ENCODE measurements at regions not wholly inside any gene's neighbourhood (a gene's known extent, or its start where the extent isn't known, plus 50 kb on each side); places are given as distances from the start of the nearest gene placed in this dataset.

GRCh38 chr9:78666818-78667414 lies 370.0 kb downstream of the PSAT1 start:
- TF ChIP-seq EZH2phosphoT487 (IDR thresholded peaks at IDR 0.05; ENCODE audit: low read length) (no peak), EZH2 (optimal IDR thresholded peaks at IDR 0.05; ENCODE audit: low read depth, low read length) (no peak)
- TF ChIP-seq, protein P1, sequence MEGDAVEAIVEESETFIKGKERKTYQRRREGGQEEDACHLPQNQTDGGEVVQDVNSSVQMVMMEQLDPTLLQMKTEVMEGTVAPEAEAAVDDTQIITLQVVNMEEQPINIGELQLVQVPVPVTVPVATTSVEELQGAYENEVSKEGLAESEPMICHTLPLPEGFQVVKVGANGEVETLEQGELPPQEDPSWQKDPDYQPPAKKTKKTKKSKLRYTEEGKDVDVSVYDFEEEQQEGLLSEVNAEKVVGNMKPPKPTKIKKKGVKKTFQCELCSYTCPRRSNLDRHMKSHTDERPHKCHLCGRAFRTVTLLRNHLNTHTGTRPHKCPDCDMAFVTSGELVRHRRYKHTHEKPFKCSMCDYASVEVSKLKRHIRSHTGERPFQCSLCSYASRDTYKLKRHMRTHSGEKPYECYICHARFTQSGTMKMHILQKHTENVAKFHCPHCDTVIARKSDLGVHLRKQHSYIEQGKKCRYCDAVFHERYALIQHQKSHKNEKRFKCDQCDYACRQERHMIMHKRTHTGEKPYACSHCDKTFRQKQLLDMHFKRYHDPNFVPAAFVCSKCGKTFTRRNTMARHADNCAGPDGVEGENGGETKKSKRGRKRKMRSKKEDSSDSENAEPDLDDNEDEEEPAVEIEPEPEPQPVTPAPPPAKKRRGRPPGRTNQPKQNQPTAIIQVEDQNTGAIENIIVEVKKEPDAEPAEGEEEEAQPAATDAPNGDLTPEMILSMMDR (IDR thresholded peaks at IDR 0.05; ENCODE audit: low read length), result no peak
